ENCODE measurements at regions not wholly inside any gene's neighbourhood (a gene's known extent, or its start where the extent isn't known, plus 50 kb on each side); places are given as distances from the start of the nearest gene placed in this dataset.
A peak's percentile ranks its signal among the peaks of the same experiment; 100 is the strongest.

DNA sequence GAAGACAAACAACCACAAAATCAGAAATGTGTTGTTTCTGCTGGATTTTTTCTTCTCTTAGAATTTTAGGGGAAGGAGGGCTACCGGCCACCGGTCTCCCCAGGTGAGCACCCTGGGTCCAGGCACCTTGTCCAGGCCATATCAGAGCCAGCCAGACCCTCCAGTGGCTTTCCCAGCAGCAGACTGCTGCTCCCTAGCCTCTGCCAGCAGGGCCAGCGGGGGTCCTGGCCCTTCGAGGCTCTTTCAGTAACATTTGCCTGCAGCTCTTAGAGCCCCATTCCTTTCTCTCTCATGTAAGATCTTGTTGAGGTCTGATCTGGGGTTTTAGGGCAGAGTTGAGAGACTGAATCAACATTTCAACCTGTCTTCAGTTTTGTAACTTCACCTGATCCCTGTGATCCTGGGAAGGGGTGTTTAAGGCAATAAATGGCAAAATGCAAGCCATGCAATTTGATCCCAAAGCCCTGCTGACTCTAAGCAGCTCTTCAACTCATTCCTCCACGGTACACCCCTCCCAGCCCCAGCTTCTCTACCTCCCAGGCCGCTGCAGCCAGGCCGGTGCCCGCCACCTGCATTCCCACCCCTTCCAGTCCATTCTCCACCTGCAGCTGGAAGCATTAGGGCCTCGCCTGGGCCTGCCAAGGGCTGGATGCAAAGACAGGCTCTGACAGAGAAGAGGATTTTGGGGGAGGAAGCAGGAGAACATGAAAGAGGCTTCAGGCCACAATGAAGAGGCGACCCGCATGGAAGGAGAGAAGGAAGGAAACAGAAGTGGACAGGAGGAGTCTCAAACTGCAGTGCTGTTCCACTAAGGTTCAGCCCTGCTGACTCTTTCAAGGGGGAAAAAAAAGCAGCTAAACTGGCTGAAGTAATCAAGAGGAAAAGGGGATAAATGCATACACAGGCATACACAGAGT is 113.0 kb upstream of the FGF3 start:
- DNase-seq (ENCODE audit: low spot score): no peak

DNA sequence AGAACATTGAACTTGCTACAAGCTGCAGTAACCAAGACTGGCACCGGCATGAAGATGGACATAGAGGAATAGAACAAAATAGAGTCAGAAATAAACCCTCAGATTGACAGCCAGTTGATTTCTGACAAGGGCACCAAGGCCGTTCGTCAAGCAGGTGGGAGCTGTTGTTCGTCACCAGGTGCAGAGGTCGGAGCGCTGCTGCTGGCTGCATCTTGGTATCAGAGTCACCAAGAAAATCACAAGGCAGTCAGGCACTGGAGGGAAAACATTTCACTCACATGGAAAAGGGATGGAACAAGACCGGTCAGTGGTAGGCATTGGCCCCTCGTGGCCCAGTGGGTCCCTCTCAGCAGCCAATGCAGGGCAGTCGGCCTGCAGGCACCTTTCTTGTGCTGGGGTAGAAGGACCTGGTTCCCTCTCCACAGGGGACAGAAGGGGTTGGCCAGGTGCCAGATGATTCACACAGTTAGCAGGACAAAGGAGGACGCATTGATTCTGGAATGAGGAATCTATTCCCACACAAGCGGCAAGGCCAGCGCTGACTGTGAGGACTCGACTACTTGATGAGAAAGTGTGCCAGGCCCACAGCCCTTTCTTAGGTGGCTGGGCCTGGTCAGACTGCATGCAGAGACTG is 115.8 kb upstream of the FGF3 start:
- DNase-seq (ENCODE audit: low spot score): no peak

DNA sequence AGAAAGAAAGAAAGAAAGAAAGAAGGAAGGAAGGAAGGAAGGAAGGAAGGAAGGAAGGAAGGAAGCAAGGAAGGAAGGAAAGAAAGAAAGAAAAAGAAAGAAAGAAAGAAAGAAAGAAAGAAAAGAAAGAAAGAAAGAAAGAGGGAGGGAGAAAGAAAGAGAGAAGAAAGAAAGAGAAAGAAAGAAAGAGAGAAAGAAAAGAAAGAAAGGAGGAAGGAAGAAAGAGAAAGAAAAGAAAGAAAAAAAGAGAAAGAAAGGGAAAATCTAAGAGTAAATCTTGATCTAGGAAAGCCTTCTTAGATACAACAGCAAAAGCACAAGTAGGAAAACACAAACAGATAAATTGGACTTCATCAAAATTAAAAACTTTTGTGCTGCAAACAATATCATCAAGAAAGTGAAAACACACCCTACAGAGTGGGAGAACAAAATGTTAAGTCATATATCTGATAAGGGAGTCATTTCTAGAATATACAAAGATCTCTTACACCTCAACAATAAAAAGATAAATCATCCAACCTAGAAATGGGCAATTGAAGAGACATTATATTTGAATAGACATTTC is 116.8 kb upstream of the FGF3 start:
- DNase-seq (ENCODE audit: low spot score): no peak

DNA sequence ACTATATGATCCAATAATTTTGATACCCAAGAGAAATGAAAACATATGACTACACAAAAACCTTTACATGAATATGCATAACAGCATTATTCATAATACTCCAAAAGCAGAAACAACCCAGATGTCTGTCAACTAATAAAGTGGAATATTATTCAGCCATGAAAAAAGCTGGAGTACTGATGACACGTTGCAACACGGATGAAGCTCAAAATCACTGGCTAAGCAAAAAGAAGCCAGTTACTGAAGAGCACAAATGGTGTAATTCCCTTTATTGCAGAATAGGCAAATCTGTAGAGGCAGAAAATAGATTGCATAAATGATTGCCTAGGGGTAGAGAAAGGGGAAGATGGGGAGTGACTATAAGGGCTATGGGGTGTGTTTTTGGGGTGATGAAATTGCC is 117.6 kb upstream of the FGF3 start:
- no peak for DNase-seq (ENCODE audit: low spot score)

GRCh38 chr11:69938206-69938605 is 119.0 kb upstream of the FGF3 start:
- DNase-seq (ENCODE audit: low spot score): no peak

- DNase-seq (ENCODE audit: low spot score): peak; percentile 4
Observed at GRCh38 chr11:69939551-69940245, 120.5 kb upstream of the FGF3 start.

DNA sequence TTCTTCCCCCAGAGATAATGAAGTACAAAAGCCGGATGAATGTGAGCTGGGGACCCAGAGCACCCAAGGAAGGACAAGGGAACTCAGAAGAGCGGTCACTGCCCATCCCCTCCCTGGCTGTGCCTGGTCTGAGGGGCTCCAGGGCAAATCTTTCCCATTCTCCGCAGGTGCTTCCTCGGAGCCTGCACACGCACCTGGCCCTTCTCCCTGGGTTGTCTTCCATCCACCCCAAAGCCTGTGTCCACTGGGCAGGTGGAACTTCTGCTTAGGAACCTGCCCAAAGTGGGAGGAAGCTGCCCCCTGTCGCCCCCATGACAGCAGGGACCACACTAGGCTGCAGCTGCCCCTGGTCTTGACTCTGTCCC is 121.0 kb upstream of the FGF3 start:
- no peak for DNase-seq (ENCODE audit: low spot score)

DNA sequence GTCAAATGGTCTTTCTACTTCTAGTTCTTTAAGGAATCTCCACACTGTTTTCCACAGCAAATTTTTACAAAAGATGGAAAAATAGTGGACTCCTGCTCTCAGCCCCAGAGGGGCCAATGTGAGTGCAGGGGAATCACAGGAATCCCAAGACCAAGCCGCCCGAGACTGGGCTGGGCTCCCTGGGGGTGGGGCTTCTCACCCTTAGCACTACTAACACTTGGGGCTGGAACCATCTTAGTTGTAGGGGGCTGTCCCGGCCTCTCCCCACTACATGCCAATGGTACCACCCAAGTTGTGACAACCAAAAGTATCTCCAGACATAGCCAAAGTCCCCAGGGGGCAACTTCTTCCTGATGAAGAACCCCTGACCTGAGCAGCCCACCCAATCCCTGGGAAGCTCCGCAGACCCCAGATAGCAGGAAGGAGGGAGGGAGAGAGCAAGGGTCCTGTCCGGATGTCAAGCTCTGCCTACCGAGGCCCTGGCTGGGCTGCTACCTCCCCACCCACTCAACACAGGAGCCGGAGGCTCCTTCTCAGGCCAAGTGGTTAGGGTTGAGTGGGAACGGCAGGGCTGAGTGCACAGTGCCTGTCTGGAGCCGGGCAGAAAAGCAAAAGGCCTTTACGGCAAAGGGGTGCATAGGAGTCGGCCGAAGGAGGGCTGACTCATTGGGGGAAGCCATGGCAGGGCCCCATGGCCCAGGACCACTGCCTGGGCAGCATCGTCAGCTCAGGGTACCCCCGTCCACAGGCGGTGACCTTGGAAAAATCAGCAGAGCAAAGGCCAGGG is 122.5 kb upstream of the FGF3 start:
- DNase-seq (ENCODE audit: low spot score): no peak

- no peak for DNase-seq (ENCODE audit: low spot score)
Observed at GRCh38 chr11:69942333-69942820, 123.2 kb upstream of the FGF3 start.

DNA sequence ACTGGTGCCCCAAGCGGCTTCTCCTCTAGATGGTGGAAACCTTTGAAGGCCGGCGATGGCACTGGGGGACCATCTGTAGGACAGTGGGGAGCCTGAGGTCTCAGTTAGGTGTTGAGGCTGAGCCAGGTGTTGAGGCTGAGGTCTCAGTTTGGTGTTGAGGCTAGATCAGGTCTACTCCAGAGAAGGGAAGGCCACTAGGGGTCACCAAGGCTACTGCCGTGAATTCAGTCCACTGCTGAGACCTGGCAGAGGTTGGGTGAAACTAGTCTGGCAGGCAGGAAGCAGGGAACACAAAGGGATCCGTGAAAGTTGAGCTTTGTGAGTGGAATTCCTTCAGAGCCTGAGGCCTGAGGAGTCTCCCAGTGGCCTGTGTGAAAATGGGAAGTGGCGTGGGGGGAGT is 123.8 kb upstream of the FGF3 start:
- no peak for DNase-seq (ENCODE audit: low spot score)

- no peak for DNase-seq (ENCODE audit: low spot score)
Observed at GRCh38 chr11:69943506-69943905, 124.3 kb upstream of the FGF3 start.

GRCh38 chr11:69944146-69944795 is 125.1 kb upstream of the FGF3 start:
- no peak for DNase-seq (ENCODE audit: low spot score)

DNA sequence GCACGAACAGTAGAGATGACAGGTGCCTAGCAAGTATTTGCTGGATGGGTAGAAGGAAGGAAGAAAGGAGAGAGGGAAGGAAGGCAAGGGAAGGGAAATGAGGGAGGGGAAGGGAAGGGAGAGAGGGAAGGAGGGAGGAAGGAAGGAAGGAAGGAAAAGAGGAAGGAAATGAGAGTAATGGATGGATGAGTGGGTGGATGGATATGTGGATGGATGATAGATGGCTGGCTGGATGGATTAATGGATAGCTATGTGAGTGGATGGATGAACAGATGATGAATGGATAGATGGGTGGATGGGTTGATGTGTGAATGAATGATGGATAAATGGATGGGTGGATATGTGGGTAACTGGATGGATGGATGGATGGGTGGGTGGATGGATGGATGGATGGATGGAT is 125.9 kb upstream of the FGF3 start:
- DNase-seq (ENCODE audit: low spot score): no peak

GRCh38 chr11:69947059-69947792 is 128.0 kb upstream of the FGF3 start:
- no peak for DNase-seq (ENCODE audit: low spot score)

DNA sequence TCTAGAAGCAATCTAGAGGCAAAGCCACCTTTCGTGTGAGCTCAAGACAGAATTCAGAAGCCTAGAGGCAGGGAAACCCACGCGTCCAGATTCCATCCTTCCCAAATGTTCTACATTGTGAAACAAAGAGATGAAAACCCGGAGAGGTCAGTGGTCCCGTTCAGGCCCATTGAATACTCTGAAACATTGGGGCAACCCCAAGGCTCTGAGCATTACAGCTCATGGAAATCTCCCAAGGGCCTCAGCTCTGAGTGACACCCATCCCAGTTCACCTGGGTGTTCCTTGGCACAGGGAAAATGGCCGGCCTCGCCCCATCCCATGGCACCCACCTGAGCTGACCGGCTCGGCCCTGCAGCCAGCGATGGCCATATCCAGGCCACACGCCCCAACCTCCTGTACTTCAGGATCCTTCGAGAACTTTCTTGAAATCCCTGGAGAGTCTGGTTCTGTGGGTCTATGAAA is 128.6 kb upstream of the FGF3 start:
- no peak for DNase-seq (ENCODE audit: low spot score)

DNA sequence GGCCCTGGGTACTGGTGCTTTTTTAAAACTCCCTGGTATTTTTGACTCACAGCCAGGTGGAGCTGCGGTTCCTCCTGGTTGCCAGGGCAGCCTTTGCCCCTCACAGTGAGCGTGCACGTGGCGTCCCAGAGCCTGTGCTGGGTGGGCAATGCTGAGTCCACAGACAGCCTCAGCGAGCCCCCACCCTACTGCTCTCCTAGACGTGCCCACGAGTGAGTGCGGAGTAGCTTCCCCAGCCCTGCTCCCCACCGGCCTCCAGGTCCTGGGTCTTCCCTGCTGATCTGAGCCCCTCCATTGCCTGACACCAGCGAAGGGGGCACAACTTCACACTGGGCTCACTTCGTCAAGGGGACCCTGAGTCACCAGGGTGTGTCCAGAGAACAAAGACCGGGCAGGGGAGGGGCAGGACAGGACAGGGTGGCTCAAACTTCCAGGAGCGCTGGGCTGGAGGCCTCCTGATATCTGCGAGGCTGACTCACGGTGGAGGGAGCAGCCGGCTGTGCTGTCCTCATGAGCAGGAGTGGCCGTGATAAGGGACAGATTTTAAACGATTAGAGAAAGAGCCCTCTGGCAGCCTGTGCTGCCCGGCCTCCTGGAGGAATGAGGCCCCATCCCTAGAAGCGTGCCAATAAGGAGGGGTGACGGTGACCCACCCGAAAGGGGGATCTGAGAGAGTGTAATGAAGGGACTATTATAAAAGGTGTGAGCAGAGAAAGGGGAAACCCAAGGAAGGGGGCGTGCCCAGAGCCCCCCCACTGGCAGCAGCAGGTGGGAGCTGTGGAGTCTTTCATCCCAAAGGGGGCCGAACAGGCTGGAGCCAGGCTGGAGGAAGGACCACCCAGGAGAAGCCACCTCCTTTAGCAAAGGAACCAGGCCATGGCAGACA is 129.3 kb upstream of the FGF3 start:
- DNase-seq (ENCODE audit: low spot score): no peak

- no peak for DNase-seq (ENCODE audit: low spot score)
Observed at GRCh38 chr11:69949327-69949726, 128.8 kb upstream of the ANO1 start.

- no peak for DNase-seq (ENCODE audit: low spot score)
Observed at GRCh38 chr11:69950120-69950519, 128.0 kb upstream of the ANO1 start.

GRCh38 chr11:69950621-69951020 is 127.5 kb upstream of the ANO1 start:
- DNase-seq (ENCODE audit: low spot score): no peak

Data from putamen (tissue), 1 donor.